Stomach (tissue), 4 donors: ENCODE measurements at regions not wholly inside any gene's neighbourhood (a gene's known extent, or its start where the extent isn't known, plus 50 kb on each side); places are given as distances from the start of the nearest gene placed in this dataset.
"Not testable (repeated sequence)": the region's sequence is repeated elsewhere in the genome, so short reads cannot be mapped to it uniquely, and the experiment has no call there.

Experiments
- EP300 ChIP-seq: sonication (generic); formaldehyde crosslinking; IDR thresholded peaks from one replicate; pipeline ENCODE4 v1.6.1; 2017; ENCODE audit warnings: antibody characterized with exemption
- POLR2A ChIP-seq, 4 donors: fragments of 450-650 bp; IDR thresholded peaks; one replicate each; pipeline ENCODE4 v1.6.1; 2016; ENCODE audit warnings: antibody characterized with exemption in 4 of 4, control low read depth in 2 of 4, mild to moderate bottlenecking in 1 of 4, moderate library complexity in 1 of 4
- POLR2AphosphoS5 ChIP-seq, 3 donors: sonication (generic); formaldehyde crosslinking; IDR thresholded peaks; one replicate each; pipeline ENCODE4 v1.6.1; 2016; ENCODE audit warnings: antibody characterized with exemption in 3 of 3
- TF ChIP-seq, protein P1 (sequence below), 7 experiments: fragments of 450-650 bp in 4 of 7; fragments of 200-600 bp in 3 of 7; sonication (generic) in 3 of 7; IDR thresholded peaks; one replicate each; pipeline ENCODE4 v1.5.1; 2016 to 2019; ENCODE audit warnings: antibody characterized with exemption in 7 of 7, control low read depth in 2 of 7, mild to moderate bottlenecking in 1 of 7

DNA sequence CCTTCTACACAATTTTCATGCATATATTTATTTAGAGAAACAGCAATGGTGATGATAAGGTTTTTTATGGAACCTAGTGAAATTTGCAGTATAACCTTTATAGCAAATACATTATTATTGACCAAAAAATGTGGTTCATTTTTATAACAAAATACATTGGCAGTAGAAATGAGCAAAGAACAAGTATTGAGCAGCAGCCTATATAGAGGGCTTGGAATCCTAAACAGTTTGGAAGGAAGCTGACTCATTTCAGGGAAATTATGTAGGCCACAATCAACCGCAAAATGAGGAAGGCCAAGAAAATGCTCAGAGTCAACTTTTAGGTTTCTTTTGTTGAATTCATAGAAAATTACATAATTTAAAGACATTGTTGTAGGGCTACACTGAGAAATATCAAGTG is 238.5 kb downstream of the ANKRD30BL start:
- TF ChIP-seq, protein P1, sequence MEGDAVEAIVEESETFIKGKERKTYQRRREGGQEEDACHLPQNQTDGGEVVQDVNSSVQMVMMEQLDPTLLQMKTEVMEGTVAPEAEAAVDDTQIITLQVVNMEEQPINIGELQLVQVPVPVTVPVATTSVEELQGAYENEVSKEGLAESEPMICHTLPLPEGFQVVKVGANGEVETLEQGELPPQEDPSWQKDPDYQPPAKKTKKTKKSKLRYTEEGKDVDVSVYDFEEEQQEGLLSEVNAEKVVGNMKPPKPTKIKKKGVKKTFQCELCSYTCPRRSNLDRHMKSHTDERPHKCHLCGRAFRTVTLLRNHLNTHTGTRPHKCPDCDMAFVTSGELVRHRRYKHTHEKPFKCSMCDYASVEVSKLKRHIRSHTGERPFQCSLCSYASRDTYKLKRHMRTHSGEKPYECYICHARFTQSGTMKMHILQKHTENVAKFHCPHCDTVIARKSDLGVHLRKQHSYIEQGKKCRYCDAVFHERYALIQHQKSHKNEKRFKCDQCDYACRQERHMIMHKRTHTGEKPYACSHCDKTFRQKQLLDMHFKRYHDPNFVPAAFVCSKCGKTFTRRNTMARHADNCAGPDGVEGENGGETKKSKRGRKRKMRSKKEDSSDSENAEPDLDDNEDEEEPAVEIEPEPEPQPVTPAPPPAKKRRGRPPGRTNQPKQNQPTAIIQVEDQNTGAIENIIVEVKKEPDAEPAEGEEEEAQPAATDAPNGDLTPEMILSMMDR (IDR thresholded peaks at IDR 0.05), result not testable (repeated sequence)
- not testable (repeated sequence) for TF ChIP-seq POLR2AphosphoS5 (IDR thresholded peaks at IDR 0.05); POLR2A (IDR thresholded peaks at IDR 0.05); EP300
